Astrocyte (in vitro differentiated cells and primary cell): ENCODE measurements at regions not wholly inside any gene's neighbourhood (a gene's known extent, or its start where the extent isn't known, plus 50 kb on each side); places are given as distances from the start of the nearest gene placed in this dataset.

ENCODE experiments used
- EZH2 ChIP-seq: IDR thresholded peaks from 2 replicates; pipeline ENCODE4 v1.6.1; 2012; ENCODE audit warnings: mild to moderate bottlenecking, low read length, inconsistent platforms; ENCODE audit not compliant: insufficient read depth
- TF ChIP-seq, protein P1 (sequence below): IDR thresholded peaks from 2 replicates; pipeline ENCODE4 v1.5.1; 2011; ENCODE audit warnings: low read depth, mild to moderate bottlenecking, inconsistent platforms, low read length, moderate library complexity; ENCODE audit not compliant: insufficient read depth

DNA sequence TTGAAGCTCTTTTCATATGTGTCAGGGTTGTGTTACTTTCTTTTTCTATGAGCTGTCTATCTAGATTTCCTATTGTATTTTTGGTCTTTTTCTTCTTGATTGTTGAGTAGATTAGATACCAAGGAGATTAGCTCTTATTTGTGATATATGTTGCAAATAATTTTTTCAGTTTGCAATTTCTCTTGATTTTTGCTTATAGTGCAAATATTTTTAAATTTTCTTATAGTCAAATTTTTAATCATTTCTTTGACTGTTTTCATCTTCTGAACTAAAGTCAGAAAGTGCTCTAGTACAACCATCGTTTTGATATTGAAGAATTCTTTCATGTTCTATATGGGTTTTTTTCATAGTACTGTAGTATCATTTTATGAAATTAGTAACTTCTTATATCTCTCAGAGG lies 193.7 kb downstream of the OSTF1 start:
- no peak for TF ChIP-seq EZH2
- TF ChIP-seq, protein P1, sequence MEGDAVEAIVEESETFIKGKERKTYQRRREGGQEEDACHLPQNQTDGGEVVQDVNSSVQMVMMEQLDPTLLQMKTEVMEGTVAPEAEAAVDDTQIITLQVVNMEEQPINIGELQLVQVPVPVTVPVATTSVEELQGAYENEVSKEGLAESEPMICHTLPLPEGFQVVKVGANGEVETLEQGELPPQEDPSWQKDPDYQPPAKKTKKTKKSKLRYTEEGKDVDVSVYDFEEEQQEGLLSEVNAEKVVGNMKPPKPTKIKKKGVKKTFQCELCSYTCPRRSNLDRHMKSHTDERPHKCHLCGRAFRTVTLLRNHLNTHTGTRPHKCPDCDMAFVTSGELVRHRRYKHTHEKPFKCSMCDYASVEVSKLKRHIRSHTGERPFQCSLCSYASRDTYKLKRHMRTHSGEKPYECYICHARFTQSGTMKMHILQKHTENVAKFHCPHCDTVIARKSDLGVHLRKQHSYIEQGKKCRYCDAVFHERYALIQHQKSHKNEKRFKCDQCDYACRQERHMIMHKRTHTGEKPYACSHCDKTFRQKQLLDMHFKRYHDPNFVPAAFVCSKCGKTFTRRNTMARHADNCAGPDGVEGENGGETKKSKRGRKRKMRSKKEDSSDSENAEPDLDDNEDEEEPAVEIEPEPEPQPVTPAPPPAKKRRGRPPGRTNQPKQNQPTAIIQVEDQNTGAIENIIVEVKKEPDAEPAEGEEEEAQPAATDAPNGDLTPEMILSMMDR: no peak
